ENCODE measurements at regions not wholly inside any gene's neighbourhood (a gene's known extent, or its start where the extent isn't known, plus 50 kb on each side); places are given as distances from the start of the nearest gene placed in this dataset.

DNA sequence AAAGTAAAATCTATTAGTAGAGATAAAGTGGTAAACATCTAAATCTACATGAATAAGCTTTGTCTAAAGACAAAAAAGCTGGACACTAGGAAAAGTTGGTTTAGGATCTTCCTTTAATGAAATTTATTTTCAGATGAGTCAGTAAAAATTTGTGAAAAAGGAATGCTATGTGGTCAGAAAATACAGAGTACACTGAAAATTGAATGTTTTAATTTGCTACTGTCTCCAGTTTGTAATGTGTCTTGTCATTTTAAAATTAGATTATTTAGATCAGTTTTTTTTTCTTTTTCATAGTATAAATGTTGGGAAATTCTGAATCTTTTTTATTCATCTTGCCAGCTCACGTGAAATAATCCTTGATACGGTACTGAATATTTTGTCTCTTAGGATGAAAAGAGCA, 56.9 kb downstream of the SLITRK6 start:
- in situ Hi-C loops (cut with MboI; ENCODE audit: low sequenced_read_pairs): no loop called here

GRCh38 chr13:85741017-85741416, 58.2 kb downstream of the SLITRK6 start:
- in situ Hi-C loops (cut with MboI; ENCODE audit: low sequenced_read_pairs): no loop called here

GRCh38 chr13:85738696-85739320, 60.4 kb downstream of the SLITRK6 start:
- in situ Hi-C loops (cut with MboI; ENCODE audit: low sequenced_read_pairs): no loop called here

DNA sequence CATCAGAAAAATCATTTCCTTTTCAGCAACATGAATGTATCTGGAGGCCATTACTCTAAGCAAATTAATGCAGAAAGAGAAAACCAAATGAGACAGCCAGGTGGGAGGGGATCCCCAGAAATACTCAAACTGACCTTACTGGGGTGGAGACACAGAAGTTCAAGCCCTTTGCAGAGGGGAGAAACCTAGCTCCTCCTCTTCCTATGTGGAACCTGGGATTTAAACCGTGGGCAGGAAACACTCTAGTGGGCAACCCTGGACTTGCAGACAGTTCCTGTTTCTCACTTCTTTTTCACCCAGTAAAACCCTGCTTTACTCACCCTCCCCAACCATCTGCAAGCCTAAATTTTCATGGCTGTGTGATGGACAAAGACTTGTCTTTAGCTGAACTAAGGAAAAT, 61.3 kb downstream of the SLITRK6 start:
- in situ Hi-C loops (cut with MboI; ENCODE audit: low sequenced_read_pairs): no loop called here

DNA sequence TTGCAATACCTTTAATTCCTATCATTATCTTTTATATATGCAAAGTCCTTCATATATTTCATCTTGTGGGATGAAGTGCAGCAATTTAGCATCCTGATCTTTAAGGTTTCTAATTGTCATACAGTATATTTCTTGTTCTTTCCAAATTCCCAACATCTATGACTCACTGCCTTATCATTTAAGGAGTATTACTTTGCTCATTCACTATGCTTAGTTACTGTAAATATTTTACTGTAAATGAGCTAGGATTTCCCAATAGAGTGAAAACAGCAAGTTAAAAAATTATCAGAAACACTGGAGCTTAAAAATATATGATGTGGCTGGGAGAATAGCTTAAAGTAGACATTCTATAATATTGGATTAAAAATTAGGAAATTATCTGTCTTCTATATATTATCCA, 69.9 kb downstream of the SLITRK6 start:
- in situ Hi-C loops (cut with MboI; ENCODE audit: low sequenced_read_pairs): no loop called here

- in situ Hi-C loops (cut with MboI; ENCODE audit: low sequenced_read_pairs): no loop called here
Measured at GRCh38 chr13:85728811-85729210, 70.4 kb downstream of the SLITRK6 start.

GRCh38 chr13:85725433-85725832, 73.8 kb downstream of the SLITRK6 start:
- in situ Hi-C loops (cut with MboI; ENCODE audit: low sequenced_read_pairs): no loop called here

DNA sequence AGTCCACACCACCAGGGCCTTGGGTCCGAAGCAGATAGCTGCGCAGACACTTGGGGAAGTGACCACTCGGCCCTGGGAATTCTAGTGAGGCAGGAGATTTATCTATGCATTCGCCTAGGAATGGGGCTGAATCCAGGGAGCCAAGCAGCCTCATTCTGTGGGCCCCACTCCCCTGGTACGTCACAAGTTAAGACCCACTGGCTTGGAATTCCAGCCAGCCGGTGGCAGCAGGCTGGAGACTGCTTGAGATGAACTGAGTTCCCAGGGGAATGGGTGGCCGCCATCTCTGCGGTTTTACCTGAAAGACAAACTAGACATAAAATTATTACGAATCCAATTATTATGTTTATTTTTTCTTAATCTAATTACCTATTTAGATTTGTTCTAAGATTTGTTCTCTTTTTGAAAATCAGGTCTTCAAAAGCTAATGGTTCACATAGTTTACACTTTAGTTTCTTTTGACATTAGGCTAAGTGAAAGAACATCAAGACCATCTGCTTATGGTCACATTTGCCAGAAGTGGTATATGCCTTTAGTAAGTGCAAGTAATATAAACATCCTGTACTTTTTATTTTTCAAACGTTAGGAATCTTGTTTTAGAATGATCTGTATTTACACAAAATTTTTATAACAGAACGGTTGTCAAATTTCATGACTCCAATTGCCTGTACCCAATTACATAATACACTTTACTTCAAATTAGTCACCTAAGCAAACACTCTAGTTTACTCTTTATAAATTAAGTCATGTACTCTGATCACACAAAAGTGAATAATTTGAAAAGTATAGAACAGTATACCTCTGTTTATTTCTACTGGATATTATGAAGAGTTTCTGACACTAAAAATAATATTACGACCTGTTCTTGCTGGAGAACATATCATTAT, 74.4 kb downstream of the SLITRK6 start:
- in situ Hi-C loops (cut with MboI; ENCODE audit: low sequenced_read_pairs): no loop called here

DNA sequence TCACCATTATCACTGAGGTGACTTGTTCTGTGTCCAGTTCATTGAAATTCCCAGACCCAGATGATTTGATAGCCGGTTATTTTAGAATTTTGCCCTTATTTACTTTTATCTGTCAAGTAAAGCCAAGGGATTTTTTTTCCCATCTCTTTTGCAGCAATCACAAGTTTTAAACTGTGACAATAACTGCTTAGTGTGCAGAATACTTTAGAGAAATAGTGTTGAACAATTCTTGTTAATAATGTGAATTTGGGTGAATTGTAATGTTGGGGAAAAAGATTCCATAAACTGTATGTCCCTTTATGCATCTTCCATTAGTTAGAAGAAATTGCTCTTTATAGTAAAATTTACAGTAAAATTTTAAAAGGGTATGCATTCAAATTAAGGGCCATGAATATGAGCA, 79.5 kb downstream of the SLITRK6 start:
- in situ Hi-C loops (cut with MboI; ENCODE audit: low sequenced_read_pairs): no loop called here

- in situ Hi-C loops (cut with MboI; ENCODE audit: low sequenced_read_pairs): no loop called here
Measured at GRCh38 chr13:85717921-85718320, 81.3 kb downstream of the SLITRK6 start.

GRCh38 chr13:85710545-85710944, 88.7 kb downstream of the SLITRK6 start:
- in situ Hi-C loops (cut with MboI; ENCODE audit: low sequenced_read_pairs): no loop called here

GRCh38 chr13:85709721-85710120, 89.5 kb downstream of the SLITRK6 start:
- in situ Hi-C loops (cut with MboI; ENCODE audit: low sequenced_read_pairs): no loop called here

DNA sequence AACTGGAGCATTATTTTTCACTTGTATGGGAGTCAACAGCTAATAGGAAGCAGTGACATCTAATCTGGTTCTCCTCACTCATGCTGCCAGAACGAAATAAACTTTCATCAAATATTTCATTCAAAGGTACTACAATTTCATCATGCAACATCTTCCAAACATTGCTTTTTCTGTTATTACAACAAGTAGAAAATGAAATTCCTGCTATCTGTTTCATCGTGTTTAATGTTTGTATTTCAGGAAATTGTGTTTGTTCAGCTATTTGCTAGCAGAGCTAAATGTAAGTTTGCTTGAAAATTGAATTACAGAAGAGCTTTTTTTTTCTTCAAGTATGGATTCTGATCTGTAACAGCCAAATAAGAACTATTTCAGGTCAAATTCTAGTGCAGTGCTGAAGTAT, 90.1 kb downstream of the SLITRK6 start:
- in situ Hi-C loops (cut with MboI; ENCODE audit: low sequenced_read_pairs): no loop called here

DNA sequence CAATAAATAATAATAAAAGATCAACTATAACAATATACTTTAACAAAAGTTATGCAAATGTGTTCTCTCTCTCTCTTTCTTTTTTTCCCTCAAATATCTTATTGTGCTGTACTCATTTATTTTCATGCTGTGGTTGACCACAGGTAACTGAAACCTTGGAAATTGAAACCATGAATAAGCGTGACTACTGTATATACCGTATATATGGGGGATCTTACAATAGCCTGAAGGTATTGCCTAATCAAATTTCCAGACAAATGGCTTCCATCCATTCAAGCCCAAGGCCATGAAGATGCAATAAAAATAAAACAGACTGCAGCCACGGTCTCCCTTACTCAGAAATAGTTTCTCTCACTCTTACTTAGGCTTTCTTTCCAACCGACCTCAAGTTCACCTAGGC, 98.3 kb downstream of the SLITRK6 start:
- in situ Hi-C loops (cut with MboI; ENCODE audit: low sequenced_read_pairs): no loop called here

- in situ Hi-C loops (cut with MboI; ENCODE audit: low sequenced_read_pairs): no loop called here
Measured at GRCh38 chr13:85698256-85698655, 101.0 kb downstream of the SLITRK6 start.

DNA sequence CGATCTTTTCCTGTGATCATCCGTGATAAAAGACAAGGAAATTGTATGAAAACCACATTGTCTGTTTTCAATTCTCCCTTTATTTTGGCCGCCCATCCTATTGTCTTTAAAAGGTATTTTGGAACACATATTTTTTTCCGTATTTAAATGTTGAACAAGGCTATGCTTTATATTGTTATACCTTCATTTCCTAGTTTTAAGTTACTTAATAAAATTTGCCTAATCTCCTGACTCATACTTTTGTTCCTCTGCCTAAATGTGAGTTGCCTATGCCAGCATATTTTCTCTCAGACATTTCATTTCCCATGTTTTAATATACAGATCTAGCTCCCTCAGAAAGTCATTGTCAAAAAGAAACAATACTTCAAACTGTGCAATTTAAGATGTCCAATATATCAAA, 104.2 kb downstream of the SLITRK6 start:
- in situ Hi-C loops (cut with MboI; ENCODE audit: low sequenced_read_pairs): no loop called here

- in situ Hi-C loops (cut with MboI; ENCODE audit: low sequenced_read_pairs): no loop called here
Measured at GRCh38 chr13:85693889-85694511, 105.2 kb downstream of the SLITRK6 start.

- in situ Hi-C loops (cut with MboI; ENCODE audit: low sequenced_read_pairs): no loop called here
Measured at GRCh38 chr13:85690368-85690767, 108.9 kb downstream of the SLITRK6 start.

DNA sequence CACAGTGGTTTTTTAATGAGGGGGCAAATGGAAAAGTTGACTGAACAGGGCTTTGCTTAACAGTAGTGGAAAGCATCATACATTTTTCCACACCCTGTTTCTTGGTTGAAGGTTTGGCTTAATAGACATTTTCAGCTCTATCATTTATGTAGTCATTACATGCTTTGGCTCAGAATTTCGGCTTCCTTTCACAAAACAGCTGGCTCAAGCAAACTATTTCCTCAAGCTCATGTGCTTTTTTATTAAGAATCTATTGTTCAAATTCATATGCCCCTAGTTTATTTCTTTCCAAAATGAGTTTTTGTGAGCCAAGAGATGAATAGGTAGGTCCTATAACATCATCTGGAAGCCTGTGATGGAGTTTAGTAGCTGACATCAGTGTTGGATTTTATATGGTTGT, 113.8 kb downstream of the SLITRK6 start:
- in situ Hi-C loops (cut with MboI; ENCODE audit: low sequenced_read_pairs): no loop called here

DNA sequence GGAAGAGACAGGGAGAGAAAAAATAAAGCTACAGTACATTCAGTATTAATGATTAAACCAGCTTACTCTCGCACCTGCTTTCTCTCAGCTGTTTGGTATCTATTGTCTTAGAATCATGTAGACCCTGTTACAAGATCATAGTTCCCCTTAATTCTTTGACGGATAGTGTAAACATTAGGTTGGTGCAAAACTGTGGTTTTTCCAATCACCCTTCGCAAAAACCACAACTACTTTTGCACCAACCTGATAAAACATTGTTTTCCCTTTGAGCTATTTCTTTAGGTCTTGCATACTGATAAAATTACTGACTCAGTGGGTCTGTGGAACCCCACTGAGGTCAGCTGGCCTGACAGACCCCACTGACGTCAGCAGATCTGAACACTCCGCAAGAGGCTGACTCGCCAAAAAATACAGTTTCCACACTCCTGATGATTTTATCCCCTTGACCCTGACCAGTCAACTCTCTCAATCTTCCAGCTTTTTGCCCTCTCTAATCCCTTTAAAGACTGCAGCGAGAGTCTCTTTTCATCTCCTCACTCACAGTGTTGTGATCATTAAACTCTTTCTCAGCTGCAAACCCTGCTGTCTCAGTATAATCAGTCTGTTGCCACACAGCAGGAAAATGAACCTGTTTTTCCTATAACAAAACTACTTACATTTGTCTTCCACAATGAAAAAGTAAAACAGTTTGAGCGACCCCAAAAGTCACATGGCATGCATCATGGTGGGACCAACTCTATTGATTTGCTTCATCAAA, 123.9 kb downstream of the SLITRK6 start:
- in situ Hi-C loops (cut with MboI; ENCODE audit: low sequenced_read_pairs): no loop called here

DNA sequence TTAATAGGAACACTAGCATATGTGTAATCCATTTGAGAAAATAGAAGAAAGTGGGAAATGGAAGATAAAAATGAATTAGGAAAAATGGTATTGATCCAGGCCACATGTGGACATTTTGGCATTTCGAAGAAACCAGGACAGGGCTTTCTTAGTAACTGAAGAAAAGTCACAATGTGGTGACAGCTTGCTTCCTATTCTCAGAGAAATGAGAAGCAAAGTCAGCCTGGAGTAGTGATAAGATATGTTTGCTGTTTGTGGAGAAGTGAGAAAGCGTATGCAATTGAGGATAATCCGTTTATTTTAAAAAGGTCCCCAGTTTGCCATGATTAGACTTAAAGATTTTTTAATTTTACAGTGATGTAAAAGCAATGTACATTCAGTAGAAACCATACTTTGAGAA, 127.9 kb downstream of the SLITRK6 start:
- in situ Hi-C loops (cut with MboI; ENCODE audit: low sequenced_read_pairs): no loop called here
